ENCODE measurements at regions not wholly inside any gene's neighbourhood (a gene's known extent, or its start where the extent isn't known, plus 50 kb on each side); places are given as distances from the start of the nearest gene placed in this dataset.

GRCh38 chr22:48713272-48714205 lies 1114.1 kb downstream of the BRD1 start:
- in situ Hi-C loops (cut with HindIII; ENCODE audit: low pct_unique_long_range_greater_than_20kb, low sequenced_read_pairs) (no loop called here), intact Hi-C loops (cut with micrococcal nuclease; ENCODE audit: unreplicated experiment) (no loop called here)
- Histone ChIP-seq H3K27ac (ENCODE audit: low read length) (no peak overlapping the region), H3K27me3 (ENCODE audit: control insufficient read depth, insufficient read depth, low read length) (no peaks in the 10 kb centered on the region; the same call in 1 of the 2 replicates), H3K36me3 (ENCODE audit: control insufficient read depth, insufficient read depth, low read length) (no peaks in the 10 kb centered on the region), H3K4me3 (ENCODE audit: low read depth in 2 of 2, low read length in 2 of 2) (no peak overlapping the region), H3K4me1 (ENCODE audit: control insufficient read depth, insufficient read depth, low read length) (no peaks in the 10 kb centered on the region), H3K9me3 (ENCODE audit: control insufficient read depth, insufficient read depth, low read depth, low read length) (no peaks in the 10 kb centered on the region)
- no peak for TF ChIP-seq CTCF (IDR thresholded peaks at IDR 0.05)
- no peak for TF ChIP-seq POLR2AphosphoS5 (IDR thresholded peaks at IDR 0.05; ENCODE audit: low read depth, low read length)
- TF ChIP-seq REST (IDR thresholded peaks at IDR 0.05; ENCODE audit: insufficient read depth in 1 of 2, low read depth in 2 of 2, low read length in 1 of 2) = no peak
- no peak for TF ChIP-seq SIN3A (IDR thresholded peaks at IDR 0.05; ENCODE audit: borderline replicate concordance, insufficient read depth, low read depth, low read length)
- no peak for TF ChIP-seq TCF7L2 (IDR thresholded peaks at IDR 0.05; ENCODE audit: low read depth, low read length)
- POLR2A ChIA-PET = interaction anchor here (0.6 kb wide), 1 partner anchor 407 kb away, joined by 3 read pairs; no protein-coding TSS in a partner anchor
- CTCF ChIA-PET = no interaction called here
- BruUV-seq (replicated peaks) = no TSS peak
- ATAC-seq (no peak), DNase-seq (ENCODE audit: low read depth, low spot score) (no peak)

GRCh38 chr22:48712558-48713271 lies 1115.0 kb downstream of the BRD1 start:
- no peak overlapping the region for H3K4me3 ChIP-seq (ENCODE audit: low read depth in 2 of 2, low read length in 2 of 2)
- DNase-seq (ENCODE audit: low read depth, low spot score) (no peak), ATAC-seq (no peak)
- intact Hi-C loops (cut with micrococcal nuclease; ENCODE audit: unreplicated experiment) = no loop called here
- no TSS peak for BruUV-seq (replicated peaks)
- H3K27me3 ChIP-seq (ENCODE audit: control insufficient read depth, insufficient read depth, low read length) = no peaks in the 10 kb centered on the region; the same call in 1 of the 2 replicates
- H3K36me3 ChIP-seq (ENCODE audit: control insufficient read depth, insufficient read depth, low read length) = no peaks in the 10 kb centered on the region
- H3K9me3 ChIP-seq (ENCODE audit: control insufficient read depth, insufficient read depth, low read depth, low read length) = no peaks in the 10 kb centered on the region
- H3K4me1 ChIP-seq (ENCODE audit: control insufficient read depth, insufficient read depth, low read length) = no peaks in the 10 kb centered on the region
- H3K27ac ChIP-seq (ENCODE audit: low read length) = no peak overlapping the region
- TF ChIP-seq CTCF (IDR thresholded peaks at IDR 0.05) (no peak), REST (IDR thresholded peaks at IDR 0.05; ENCODE audit: insufficient read depth in 1 of 2, low read depth in 2 of 2, low read length in 1 of 2) (no peak), POLR2AphosphoS5 (IDR thresholded peaks at IDR 0.05; ENCODE audit: low read depth, low read length) (no peak), SIN3A (IDR thresholded peaks at IDR 0.05; ENCODE audit: borderline replicate concordance, insufficient read depth, low read depth, low read length) (no peak), TCF7L2 (IDR thresholded peaks at IDR 0.05; ENCODE audit: low read depth, low read length) (no peak)
- ChIA-PET CTCF (no interaction called here), POLR2A (no interaction called here)
- in situ Hi-C loops (cut with HindIII; ENCODE audit: low pct_unique_long_range_greater_than_20kb, low sequenced_read_pairs) = no loop called here

Data from Panc1 (cell line).